Transverse colon (tissue), 3 donors: ENCODE measurements at regions not wholly inside any gene's neighbourhood (a gene's known extent, or its start where the extent isn't known, plus 50 kb on each side); places are given as distances from the start of the nearest gene placed in this dataset.

Experiments used
- CTCF ChIP-seq, 5 experiments: fragments of 200-600 bp in 3 of 5; fragments of 450-650 bp in 2 of 5; sonication (generic) in 3 of 5; IDR thresholded peaks; 1 replicate in 2 of 5; 2 replicates in 3 of 5; pipeline ENCODE4 v1.5.1; 2016 to 2017; ENCODE audit warnings: antibody characterized with exemption in 5 of 5, inconsistent platforms in 3 of 5, mild to moderate bottlenecking in 2 of 5, moderate library complexity in 1 of 5
- POLR2A ChIP-seq: fragments of 450-650 bp; IDR thresholded peaks from one replicate; pipeline ENCODE4 v1.6.1; 2016; ENCODE audit warnings: antibody characterized with exemption, mild to moderate bottlenecking, moderate library complexity

- TF ChIP-seq POLR2A (no peak), CTCF (IDR thresholded peaks at IDR 0.05) (no peak)
Measured at GRCh38 chr4:164514765-164515164, 239.2 kb upstream of the SMIM31 start.
